Fibroblast of the conjunctiva (primary cell): ENCODE measurements at regions not wholly inside any gene's neighbourhood (a gene's known extent, or its start where the extent isn't known, plus 50 kb on each side); places are given as distances from the start of the nearest gene placed in this dataset.
"Not testable (repeated sequence)": the region's sequence is repeated elsewhere in the genome, so short reads cannot be mapped to it uniquely, and the experiment has no call there.

Experiments
- DNase-seq: peaks from one replicate; pipeline ENCODE4 v3.0.0-alpha.2; 2010; ENCODE audit warnings: low read depth

DNA sequence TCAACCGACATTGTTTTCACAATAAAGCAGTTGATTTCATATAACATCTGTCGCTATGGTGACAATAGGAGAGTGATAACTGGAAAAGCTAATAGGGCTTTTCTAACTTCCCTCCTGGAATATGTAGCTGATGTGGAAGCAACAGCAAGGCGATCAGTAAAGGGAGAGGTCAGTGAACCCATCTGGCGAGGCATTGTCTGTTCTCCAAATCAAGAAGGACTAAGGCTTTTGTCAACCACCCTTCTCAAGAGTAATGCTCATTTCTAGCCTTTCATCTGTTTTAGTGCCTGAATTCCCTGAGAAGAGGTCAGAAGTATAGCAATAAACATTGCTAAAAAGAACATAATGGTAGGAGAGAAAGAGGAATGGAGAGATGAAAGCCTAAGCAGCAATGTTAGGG, 201.3 kb downstream of the AKAP7 start:
- no peak for DNase-seq

GRCh38 chr6:131346896-131347295, 211.6 kb downstream of the AKAP7 start:
- DNase-seq = not testable (repeated sequence)

- DNase-seq = no peak
Observed at GRCh38 chr6:131348572-131348971, 213.3 kb downstream of the AKAP7 start.

DNA sequence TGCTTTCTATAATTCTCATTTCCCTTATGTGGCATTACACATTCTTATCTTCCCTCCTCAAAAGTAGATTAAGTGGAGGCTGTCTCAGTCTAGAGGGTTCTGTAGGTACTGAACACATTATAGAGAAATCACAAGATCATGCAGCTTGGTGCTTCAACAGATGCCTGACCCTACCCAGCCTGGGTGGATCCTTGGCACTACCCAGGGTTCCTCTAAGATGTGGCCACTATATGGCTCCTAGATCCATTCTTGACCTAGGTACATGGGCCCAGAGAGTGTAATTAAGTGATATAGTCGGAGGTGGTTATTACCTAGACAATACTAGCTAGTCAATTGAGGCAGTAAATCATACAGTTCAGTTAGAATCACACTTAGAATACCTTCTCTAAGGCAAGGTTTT, 213.9 kb downstream of the AKAP7 start:
- DNase-seq = no peak

DNA sequence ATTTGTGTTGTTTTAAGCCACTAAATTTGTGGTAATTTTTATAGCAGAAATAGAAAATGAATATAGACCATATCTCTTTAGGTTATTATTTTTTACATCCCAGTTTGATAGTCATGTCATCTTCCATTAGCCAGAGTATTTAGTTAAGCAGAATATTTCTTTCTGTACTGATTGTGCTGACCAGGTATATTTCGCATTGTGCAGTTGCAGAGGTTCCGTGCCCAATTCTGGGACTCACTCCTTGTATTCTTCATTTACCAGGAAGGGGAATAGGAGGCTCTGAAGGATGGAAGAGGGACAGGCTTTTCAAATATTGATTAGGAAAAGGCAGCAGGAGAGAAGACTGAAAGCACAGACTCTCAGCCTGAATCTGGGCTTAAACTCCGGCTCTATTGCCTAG, 217.8 kb downstream of the AKAP7 start:
- DNase-seq = no peak

GRCh38 chr6:131353876-131354275, 218.6 kb downstream of the AKAP7 start:
- no peak for DNase-seq

DNA sequence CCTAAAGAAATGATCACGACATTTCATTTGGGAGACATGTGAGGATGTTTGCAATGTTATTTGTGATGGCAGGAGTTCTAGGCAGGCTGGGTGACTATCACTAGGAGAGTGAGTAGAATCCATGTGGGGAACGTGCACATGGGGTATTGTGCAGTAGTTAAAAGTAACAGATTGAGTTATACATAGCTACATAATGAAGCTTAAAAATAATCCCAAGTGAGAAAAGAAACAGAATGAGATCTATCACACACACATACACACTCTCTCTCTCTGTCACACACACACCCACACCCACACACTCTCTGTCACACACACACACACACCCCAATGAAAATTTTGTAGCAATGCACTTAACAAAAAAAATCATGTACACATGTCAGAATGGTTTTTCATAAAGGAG, 218.7 kb upstream of the ARG1 start:
- no peak for DNase-seq

DNA sequence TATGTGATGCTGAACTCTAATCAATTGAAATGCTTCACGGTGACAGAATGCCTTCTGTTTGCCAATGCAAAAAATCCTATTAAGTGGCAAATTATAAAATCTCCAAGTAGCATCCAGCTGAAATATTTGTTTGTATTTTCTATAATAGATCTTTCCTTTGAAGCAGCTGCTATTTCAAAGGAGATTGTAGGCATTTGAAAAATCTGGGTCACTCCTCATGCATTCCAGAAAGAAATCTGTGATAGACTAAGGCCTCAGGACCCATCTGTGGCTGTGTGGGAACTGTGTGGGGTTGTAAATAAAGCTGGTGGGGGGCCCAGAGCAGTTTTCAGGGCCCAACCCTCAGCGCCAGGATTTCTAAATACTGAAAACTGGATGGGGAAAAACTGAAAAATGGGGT, 216.9 kb upstream of the ARG1 start:
- no peak for DNase-seq

- no peak for DNase-seq
Observed at GRCh38 chr6:131357501-131357900, 215.5 kb upstream of the ARG1 start.

DNA sequence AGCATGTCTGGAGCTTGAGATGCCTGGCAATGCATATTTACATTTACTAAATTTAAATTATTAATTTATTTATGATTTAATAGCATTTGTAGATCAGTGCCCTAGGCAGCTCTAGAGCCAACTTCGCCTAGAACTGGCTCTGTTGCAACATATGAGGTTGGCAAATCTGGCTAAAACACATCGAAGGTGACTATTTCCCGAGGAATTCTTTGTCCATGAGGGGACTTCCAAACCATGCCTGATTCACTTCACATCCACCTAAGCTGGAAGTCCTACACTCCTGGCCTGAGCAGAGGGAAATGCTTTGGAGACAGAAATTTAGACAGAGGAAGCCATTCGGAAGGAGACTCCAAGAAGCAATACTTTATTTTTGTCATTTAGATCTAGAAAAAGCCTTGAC, 211.0 kb upstream of the ARG1 start:
- DNase-seq = no peak

DNA sequence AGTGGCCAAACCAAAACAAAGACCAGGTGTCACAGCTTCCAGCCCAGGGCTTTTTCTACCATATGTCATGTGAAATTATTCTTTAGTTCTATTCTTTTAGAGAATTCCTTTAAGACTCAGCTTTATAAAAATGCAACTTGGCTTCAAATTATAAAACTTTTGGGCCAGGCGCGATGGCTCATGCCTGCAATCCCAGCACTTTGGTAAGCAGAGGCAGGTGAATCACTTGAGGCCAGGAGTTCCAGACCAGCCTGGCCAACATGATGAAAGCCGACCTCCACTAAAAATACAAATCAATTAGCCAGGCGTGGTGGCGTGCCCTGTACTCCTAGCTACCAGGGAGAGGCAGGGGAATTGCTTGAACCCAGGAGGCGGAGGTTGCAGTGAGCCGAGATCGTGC, 210.3 kb upstream of the ARG1 start:
- no peak for DNase-seq

GRCh38 chr6:131363947-131364834, 208.8 kb upstream of the ARG1 start:
- DNase-seq = no peak

DNA sequence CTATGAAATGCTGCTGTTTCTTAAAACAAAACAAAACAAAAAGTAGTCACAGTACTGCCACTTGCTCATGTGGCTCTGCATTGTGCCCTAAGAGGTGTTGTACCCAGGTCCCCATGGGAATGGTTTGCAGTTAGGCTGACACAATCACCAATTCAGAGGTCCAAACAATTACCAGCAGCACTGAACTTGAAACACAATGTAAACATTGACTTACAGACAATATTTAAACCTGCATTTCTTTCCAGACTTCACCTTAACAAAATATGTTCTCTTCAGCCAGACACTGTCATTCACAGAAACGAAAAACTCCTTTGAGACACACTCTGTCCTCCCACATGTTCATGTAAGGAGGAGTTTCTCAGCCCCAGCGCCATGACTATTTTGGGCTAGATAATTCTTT, 206.8 kb upstream of the ARG1 start:
- DNase-seq = no peak

DNA sequence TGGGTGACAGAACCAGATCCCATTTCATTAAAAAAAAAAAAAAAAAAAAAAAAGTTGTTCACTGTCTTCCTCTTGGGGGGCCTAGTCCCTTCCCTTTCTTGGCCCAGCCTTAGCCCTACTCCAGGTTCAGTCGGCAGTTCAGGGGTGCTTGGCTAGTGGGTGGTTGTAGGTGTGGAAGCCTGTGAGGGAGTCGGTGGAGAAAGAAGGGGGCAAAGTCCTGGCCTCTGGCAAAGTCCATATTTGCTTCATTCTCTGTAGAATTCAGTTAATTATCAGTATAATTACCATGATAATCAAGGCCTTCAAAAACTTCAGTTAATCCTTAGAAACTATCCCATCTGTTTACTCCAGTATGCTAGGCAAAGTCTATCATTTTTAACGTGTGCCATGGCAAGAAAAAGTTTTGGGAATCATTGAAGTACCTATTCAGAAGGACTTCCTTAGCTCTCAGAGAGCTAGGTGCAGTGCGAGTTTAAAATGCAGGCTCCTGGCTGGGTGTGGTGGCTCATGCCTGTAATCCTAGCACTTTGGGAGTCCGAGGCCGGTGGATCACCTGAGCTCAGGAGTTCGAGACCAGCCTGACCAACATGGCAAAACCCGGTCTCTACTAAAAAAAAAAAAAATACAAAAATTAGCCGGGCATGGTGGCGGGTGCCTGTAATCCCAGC, 205.7 kb upstream of the ARG1 start:
- no peak for DNase-seq

GRCh38 chr6:131368198-131368911, 204.7 kb upstream of the ARG1 start:
- peak; percentile 36 for DNase-seq

DNA sequence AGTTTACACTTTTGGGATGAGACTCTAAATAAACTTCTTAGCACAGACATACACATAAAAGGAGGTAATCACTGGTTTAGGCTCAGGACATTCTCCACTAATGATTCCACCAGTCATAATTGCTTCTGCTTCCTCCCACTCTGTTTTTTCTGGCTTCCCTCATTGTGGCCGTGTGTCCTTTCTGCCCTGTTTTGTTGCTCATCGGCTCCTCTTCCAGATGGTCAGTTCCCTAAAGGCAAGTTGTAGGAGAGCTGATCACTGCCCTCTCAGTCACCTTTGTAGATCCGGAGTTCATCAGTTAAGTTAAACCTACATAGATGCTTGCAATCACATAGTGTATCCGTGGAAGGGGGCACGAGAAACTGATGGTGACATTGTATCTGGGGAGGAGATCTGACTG, 200.5 kb upstream of the ARG1 start:
- DNase-seq = no peak

DNA sequence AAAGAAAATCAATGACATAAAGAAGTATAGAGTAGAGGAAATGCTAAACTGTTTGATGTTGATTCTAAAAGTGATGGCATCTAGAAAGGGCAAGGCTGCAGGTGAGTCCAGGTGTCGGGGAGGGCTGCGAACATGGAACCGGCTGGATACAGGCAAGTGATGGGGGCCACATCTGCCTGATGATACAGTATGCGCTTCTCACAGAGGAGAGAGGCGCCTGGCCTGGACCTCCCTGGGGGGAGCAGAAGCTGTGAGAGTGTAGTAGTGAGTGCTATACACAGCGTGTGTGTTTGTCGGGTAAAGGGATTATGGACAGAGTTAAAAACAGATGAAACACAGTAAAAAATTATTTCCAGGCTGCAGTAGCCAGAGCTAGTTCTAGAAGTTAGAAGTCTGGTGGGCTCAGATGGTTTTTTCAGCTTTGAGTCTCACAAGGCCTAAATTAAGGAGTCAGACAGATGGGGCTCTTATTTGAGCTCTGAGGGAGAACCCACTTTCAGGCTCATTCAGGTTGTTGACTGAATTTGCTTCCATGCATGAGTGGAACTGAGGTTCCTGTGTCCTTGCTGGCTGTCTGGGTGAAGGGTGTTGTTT, 195.8 kb upstream of the ARG1 start:
- no peak for DNase-seq

DNA sequence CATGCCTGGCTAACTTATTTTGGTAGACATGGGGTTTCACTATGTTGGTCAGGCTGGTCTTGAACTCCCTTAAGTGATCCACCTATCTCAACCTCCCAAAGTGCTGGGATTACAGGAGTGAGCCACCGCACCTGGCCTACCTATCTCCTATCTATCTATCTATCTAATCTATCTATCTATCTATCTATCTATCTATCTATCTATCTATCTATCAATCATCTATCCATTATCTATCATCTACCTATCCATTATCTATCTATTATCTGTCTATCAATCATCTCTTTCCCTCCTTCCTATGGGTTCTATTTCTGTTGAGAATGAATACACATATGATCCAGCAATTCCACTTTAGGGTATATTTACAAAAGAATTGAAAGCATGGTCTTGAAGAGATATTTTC, 194.2 kb upstream of the ARG1 start:
- DNase-seq = no peak

GRCh38 chr6:131379948-131380347, 193.1 kb upstream of the ARG1 start:
- no peak for DNase-seq

DNA sequence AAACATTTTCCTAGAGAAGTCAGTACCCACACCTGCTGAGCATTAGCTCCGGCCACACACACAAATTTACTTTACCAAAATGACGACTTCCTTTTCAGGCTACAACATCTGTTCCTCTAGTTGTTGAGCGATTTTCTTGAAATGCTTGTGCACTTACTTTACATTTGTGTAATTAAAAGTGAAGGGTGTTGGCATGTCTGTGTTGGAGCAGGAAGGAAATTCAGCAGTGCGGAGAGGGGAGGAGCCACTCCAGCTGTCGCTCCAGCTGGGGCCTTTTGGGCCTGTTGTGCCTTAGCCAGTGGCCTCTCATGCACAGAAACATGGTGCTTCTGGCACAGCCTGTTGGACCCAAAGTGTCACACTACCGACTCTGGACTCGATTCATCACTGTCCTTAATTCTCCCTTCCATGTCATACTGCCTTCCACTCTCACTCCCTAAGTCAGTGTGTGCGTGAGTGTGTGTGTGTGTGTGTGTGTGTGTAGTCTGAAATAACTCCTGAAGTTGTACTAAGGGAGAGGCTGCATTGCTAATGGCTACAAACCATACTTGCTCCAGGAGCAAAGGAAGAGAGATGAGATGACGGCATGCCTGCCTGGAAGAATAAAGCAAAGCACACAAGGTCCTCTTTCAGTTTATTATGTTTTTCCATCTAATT, 191.8 kb upstream of the ARG1 start:
- no peak for DNase-seq

DNA sequence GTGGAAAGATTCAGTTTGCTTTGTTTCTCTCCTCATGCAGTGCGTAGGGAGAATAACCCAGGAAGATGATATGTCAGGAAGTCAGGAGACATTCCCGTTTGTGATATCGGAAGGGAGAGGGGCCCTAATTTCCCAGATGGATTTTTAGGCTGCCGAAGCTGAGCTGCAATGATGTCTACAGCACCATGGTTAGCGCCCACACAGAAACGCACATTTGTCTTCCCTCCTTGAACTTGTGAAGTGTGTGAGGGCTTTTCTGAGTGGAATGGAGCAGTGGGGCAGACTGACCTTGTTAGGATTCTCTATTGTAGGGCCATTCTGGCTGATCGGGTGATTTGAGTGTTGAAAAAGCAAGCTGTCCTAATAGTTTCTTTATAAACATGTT, 191.3 kb upstream of the ARG1 start:
- no peak for DNase-seq

DNA sequence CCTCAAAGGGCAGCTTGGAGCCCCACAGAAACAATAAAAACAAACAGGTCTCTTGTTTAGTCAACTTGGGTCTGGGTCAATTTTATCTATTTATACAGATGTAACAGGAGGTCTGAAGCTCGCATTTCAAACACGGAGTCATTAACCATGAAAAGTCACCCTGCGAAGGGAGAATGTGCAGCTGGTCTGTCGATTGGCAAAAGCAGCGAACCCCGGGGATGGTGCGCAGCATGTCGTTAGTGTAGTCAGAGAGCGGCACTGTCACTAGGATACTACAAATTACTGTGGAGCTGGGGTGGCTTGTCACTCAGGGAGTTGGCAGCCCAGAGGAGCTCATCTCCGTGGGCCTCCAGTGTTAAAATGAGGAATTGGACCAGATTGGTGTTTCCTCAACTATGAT, 190.4 kb upstream of the ARG1 start:
- no peak for DNase-seq
